ENCODE measurements at regions not wholly inside any gene's neighbourhood (a gene's known extent, or its start where the extent isn't known, plus 50 kb on each side); places are given as distances from the start of the nearest gene placed in this dataset.
"Not testable (repeated sequence)": the region's sequence is repeated elsewhere in the genome, so short reads cannot be mapped to it uniquely, and the experiment has no call there.

DNA sequence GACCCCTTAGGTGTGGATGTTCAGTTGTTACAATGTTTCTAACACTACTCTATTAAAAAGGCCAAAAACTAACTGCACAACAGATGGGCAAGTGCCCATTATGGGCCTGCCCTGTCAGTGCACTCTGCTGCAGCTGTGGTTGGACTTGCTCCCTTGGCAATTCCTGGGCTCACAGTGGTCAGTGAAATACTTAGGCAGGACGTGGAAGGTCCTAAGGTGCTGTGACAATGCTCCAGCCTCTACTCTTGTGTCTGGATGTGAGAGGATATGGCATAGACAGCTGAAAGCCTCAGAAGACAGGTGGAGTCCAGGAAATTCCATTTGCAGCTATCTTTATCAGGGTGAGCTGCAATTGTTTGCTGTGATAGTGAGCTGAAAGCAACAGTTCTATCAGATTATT is 136.5 kb upstream of the OLIG3 start:
- no peaks in the 10 kb centered on the region for H4K20me1 ChIP-seq (ENCODE audit: low read length)
- intact Hi-C loops (cut with micrococcal nuclease): no loop called here
- H3K79me2 ChIP-seq (ENCODE audit: low read length): no peaks in the 10 kb centered on the region
- CTCF ChIA-PET: no interaction called here
- no peak overlapping the region for H3K27ac ChIP-seq (ENCODE audit: low read length)
- H3K9me3 ChIP-seq (ENCODE audit: low read length): no peaks in the 10 kb centered on the region
- H3K4me3 ChIP-seq (ENCODE audit: low read length): no peak overlapping the region
- H3K27me3 ChIP-seq (ENCODE audit: low read length): 0 out of 2 replicates have a peak, but pooled peaks cover 8% of the 10 kb centered on the region
- no peaks in the 10 kb centered on the region for H3F3A ChIP-seq (ENCODE audit: low read length, unreplicated experiment)
- H3K9me2 ChIP-seq (replicated peaks; ENCODE audit: low read length): no peaks in the 10 kb centered on the region
- POLR2A ChIA-PET (ENCODE audit: unreplicated experiment): no interaction called here
- TF ChIP-seq EZH2 (IDR thresholded peaks at IDR 0.05; ENCODE audit: low read length, unreplicated experiment): no peak
- TF ChIP-seq EZH2phosphoT487 (IDR thresholded peaks at IDR 0.05; ENCODE audit: borderline replicate concordance, low read length): no peak
- TF ChIP-seq, protein P1, sequence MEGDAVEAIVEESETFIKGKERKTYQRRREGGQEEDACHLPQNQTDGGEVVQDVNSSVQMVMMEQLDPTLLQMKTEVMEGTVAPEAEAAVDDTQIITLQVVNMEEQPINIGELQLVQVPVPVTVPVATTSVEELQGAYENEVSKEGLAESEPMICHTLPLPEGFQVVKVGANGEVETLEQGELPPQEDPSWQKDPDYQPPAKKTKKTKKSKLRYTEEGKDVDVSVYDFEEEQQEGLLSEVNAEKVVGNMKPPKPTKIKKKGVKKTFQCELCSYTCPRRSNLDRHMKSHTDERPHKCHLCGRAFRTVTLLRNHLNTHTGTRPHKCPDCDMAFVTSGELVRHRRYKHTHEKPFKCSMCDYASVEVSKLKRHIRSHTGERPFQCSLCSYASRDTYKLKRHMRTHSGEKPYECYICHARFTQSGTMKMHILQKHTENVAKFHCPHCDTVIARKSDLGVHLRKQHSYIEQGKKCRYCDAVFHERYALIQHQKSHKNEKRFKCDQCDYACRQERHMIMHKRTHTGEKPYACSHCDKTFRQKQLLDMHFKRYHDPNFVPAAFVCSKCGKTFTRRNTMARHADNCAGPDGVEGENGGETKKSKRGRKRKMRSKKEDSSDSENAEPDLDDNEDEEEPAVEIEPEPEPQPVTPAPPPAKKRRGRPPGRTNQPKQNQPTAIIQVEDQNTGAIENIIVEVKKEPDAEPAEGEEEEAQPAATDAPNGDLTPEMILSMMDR (conservative IDR thresholded peaks at IDR 0.05; ENCODE audit: low read depth, low read length): no peak
- no TSS peak for BruUV-seq (replicated peaks)
- H3K4me1 ChIP-seq (ENCODE audit: insufficient read depth, low read length): no peaks in the 10 kb centered on the region
- no peaks in the 10 kb centered on the region for H3K36me3 ChIP-seq (ENCODE audit: low read depth, low read length)
- no peak overlapping the region for H2AFZ ChIP-seq (ENCODE audit: low read length)
- H3K4me2 ChIP-seq (ENCODE audit: low read length): no peak overlapping the region
- DNase-seq: no peak
- ATAC-seq: no peak
- no peak overlapping the region for H3K9ac ChIP-seq (ENCODE audit: low read length)

DNA sequence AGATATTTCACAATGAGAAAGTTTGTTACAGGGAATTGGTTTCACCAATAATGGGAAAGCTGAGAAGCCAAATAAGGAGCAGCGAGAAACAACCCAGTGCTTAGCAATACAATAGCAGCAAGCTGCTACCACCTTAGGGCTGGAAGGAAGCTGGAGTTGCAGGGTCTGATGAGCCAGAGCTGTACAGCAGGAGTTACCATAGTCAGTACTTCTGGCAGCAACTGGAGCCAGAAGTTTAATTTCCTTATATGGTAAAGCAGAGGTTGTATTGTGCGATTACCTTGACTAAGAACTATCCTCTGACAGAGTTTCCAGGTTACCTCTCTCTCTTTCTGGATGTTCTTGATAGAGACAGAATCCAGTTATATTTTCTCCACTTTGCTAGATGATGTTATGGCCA is 137.1 kb upstream of the OLIG3 start:
- ATAC-seq: no peak
- H3K9me3 ChIP-seq (ENCODE audit: low read length): no peaks in the 10 kb centered on the region
- ChIA-PET CTCF (no interaction called here), POLR2A (ENCODE audit: unreplicated experiment) (no interaction called here)
- no peaks in the 10 kb centered on the region for H3K36me3 ChIP-seq (ENCODE audit: low read depth, low read length)
- H4K20me1 ChIP-seq (ENCODE audit: low read length): no peaks in the 10 kb centered on the region
- no peaks in the 10 kb centered on the region for H3F3A ChIP-seq (ENCODE audit: low read length, unreplicated experiment)
- no peak overlapping the region for H3K9ac ChIP-seq (ENCODE audit: low read length)
- no peak overlapping the region for H3K4me2 ChIP-seq (ENCODE audit: low read length)
- H3K4me3 ChIP-seq (ENCODE audit: low read length): no peak overlapping the region
- no TSS peak for BruUV-seq (replicated peaks)
- no peak overlapping the region for H2AFZ ChIP-seq (ENCODE audit: low read length)
- no peaks in the 10 kb centered on the region for H3K9me2 ChIP-seq (replicated peaks; ENCODE audit: low read length)
- 0 out of 2 replicates have a peak, but pooled peaks cover 6% of the 10 kb centered on the region for H3K27me3 ChIP-seq (ENCODE audit: low read length)
- no peaks in the 10 kb centered on the region for H3K79me2 ChIP-seq (ENCODE audit: low read length)
- intact Hi-C loops (cut with micrococcal nuclease): no loop called here
- no peak overlapping the region for H3K27ac ChIP-seq (ENCODE audit: low read length)
- TF ChIP-seq EZH2 (IDR thresholded peaks at IDR 0.05; ENCODE audit: low read length, unreplicated experiment) (no peak), EZH2phosphoT487 (IDR thresholded peaks at IDR 0.05; ENCODE audit: borderline replicate concordance, low read length) (no peak)
- TF ChIP-seq, protein P1 (conservative IDR thresholded peaks at IDR 0.05; ENCODE audit: low read depth, low read length): no peak
- H3K4me1 ChIP-seq (ENCODE audit: insufficient read depth, low read length): no peaks in the 10 kb centered on the region
- DNase-seq: no peak

DNA sequence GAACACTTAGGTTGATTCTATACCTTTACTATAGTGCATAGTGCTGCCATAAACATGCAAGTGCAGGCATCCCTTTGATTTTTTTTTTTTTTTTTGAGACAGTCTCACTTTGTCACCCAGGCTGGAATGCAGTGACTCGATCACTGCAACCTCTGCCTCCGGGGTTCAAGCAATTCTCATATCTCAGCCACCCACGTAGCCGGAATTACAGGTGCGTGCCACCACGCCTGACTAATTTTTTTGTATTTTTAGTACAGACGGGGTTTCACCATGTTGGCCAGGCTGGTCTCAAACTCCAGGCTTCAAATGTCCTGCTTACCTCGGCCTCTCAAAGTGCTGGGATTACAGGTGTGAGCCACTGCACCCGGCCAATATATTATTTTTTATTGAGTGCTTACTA is 140.0 kb upstream of the OLIG3 start:
- H3K4me3 ChIP-seq (ENCODE audit: low read length); POLR2A ChIA-PET (ENCODE audit: unreplicated experiment); BruUV-seq (replicated peaks); H2AFZ ChIP-seq (ENCODE audit: low read length); DNase-seq; H3F3A ChIP-seq (ENCODE audit: low read length, unreplicated experiment); H3K36me3 ChIP-seq (ENCODE audit: low read depth, low read length); H3K27me3 ChIP-seq (ENCODE audit: low read length); H3K4me1 ChIP-seq (ENCODE audit: insufficient read depth, low read length); H3K27ac ChIP-seq (ENCODE audit: low read length); H3K9me2 ChIP-seq (replicated peaks; ENCODE audit: low read length); H3K9ac ChIP-seq (ENCODE audit: low read length); ATAC-seq; H3K79me2 ChIP-seq (ENCODE audit: low read length); CTCF ChIA-PET; H4K20me1 ChIP-seq (ENCODE audit: low read length); H3K9me3 ChIP-seq (ENCODE audit: low read length); H3K4me2 ChIP-seq (ENCODE audit: low read length): not testable (repeated sequence)
- intact Hi-C loops (cut with micrococcal nuclease): loop anchor here (1.0 kb wide), 1 partner anchor 15 kb away; no protein-coding TSS in a partner anchor

All from PC-3 (cell line).